ENCODE measurements at regions not wholly inside any gene's neighbourhood (a gene's known extent, or its start where the extent isn't known, plus 50 kb on each side); places are given as distances from the start of the nearest gene placed in this dataset.

- no peak for TF ChIP-seq CTCF (IDR thresholded peaks at IDR 0.05)
- no peak for DNase-seq (ENCODE audit: low spot score)
- peaks cover 2% of the 10 kb centered on the region for H3K36me3 Mint-ChIP-seq (ENCODE audit: low read depth)
- H3K4me1 Mint-ChIP-seq (ENCODE audit: low read depth): peaks cover 12% of the 10 kb centered on the region
- H3K27me3 Mint-ChIP-seq (ENCODE audit: low read depth): peaks cover 2% of the 10 kb centered on the region
- H3K4me3 Mint-ChIP-seq (ENCODE audit: unreplicated experiment): no peak overlapping the region
- peaks cover 21% of the 10 kb centered on the region for H3K9me3 Mint-ChIP-seq (ENCODE audit: low read depth)
- no peak overlapping the region for H3K27ac Mint-ChIP-seq (ENCODE audit: unreplicated experiment)
These were observed 197.9 kb downstream of the FGF9 start for GRCh38 chr13:21868823-21869222.

- H3K9me3 Mint-ChIP-seq (ENCODE audit: low read depth): no peaks in the 10 kb centered on the region
- TF ChIP-seq CTCF (IDR thresholded peaks at IDR 0.05): no peak
- H3K4me3 Mint-ChIP-seq (ENCODE audit: unreplicated experiment): no peak overlapping the region
- no peaks in the 10 kb centered on the region for H3K36me3 Mint-ChIP-seq (ENCODE audit: low read depth)
- H3K27ac Mint-ChIP-seq (ENCODE audit: unreplicated experiment): no peak overlapping the region
- H3K4me1 Mint-ChIP-seq (ENCODE audit: low read depth): peaks cover 27% of the 10 kb centered on the region
- H3K27me3 Mint-ChIP-seq (ENCODE audit: low read depth): peaks cover 2% of the 10 kb centered on the region
- no peak for DNase-seq (ENCODE audit: low spot score)
These were observed 200.5 kb downstream of the FGF9 start for GRCh38 chr13:21871382-21871781.

GRCh38 chr13:21871919-21872318 lies 201.0 kb downstream of the FGF9 start:
- H3K27ac Mint-ChIP-seq (ENCODE audit: unreplicated experiment): no peak overlapping the region
- no peaks in the 10 kb centered on the region for H3K36me3 Mint-ChIP-seq (ENCODE audit: low read depth)
- H3K4me1 Mint-ChIP-seq (ENCODE audit: low read depth): peaks cover 27% of the 10 kb centered on the region
- TF ChIP-seq CTCF (IDR thresholded peaks at IDR 0.05): no peak
- no peaks in the 10 kb centered on the region for H3K27me3 Mint-ChIP-seq (ENCODE audit: low read depth)
- no peaks in the 10 kb centered on the region for H3K9me3 Mint-ChIP-seq (ENCODE audit: low read depth)
- no peak overlapping the region for H3K4me3 Mint-ChIP-seq (ENCODE audit: unreplicated experiment)
- no peak for DNase-seq (ENCODE audit: low spot score)

GRCh38 chr13:21872795-21873194 lies 201.9 kb downstream of the FGF9 start:
- no peak for TF ChIP-seq CTCF (IDR thresholded peaks at IDR 0.05)
- Mint-ChIP-seq H3K36me3 (ENCODE audit: low read depth) (no peaks in the 10 kb centered on the region), H3K4me1 (ENCODE audit: low read depth) (peaks cover 27% of the 10 kb centered on the region), H3K27me3 (ENCODE audit: low read depth) (no peaks in the 10 kb centered on the region), H3K9me3 (ENCODE audit: low read depth) (no peaks in the 10 kb centered on the region), H3K4me3 (ENCODE audit: unreplicated experiment) (no peak overlapping the region), H3K27ac (ENCODE audit: unreplicated experiment) (no peak overlapping the region)
- DNase-seq (ENCODE audit: low spot score): no peak

- no peak for TF ChIP-seq CTCF (IDR thresholded peaks at IDR 0.05)
- DNase-seq (ENCODE audit: low spot score): no peak
- Mint-ChIP-seq H3K27ac (ENCODE audit: unreplicated experiment) (no peak overlapping the region), H3K4me3 (ENCODE audit: unreplicated experiment) (no peak overlapping the region), H3K36me3 (ENCODE audit: low read depth) (no peaks in the 10 kb centered on the region), H3K9me3 (ENCODE audit: low read depth) (no peaks in the 10 kb centered on the region), H3K27me3 (ENCODE audit: low read depth) (no peaks in the 10 kb centered on the region), H3K4me1 (ENCODE audit: low read depth) (peaks cover 27% of the 10 kb centered on the region)
These were observed 204.2 kb downstream of the FGF9 start for GRCh38 chr13:21875116-21875515.
